Mesendoderm (in vitro differentiated cells): ENCODE measurements at regions not wholly inside any gene's neighbourhood (a gene's known extent, or its start where the extent isn't known, plus 50 kb on each side); places are given as distances from the start of the nearest gene placed in this dataset.

Source experiments
- DNase-seq: peaks from one replicate; pipeline ENCODE4 v3.0.0; 2013
- H2AK5ac ChIP-seq: 2 replicates; pipeline ENCODE4 v1.6.1; 2013; ENCODE audit warnings: low read length, inconsistent platforms
- H2BK120ac ChIP-seq: 2 replicates; pipeline ENCODE4 v1.6.1; 2013; ENCODE audit warnings: low read depth, mild to moderate bottlenecking, low read length, moderate library complexity, mixed read lengths
- H2BK15ac ChIP-seq: replicated peaks from 2 replicates; pipeline ENCODE4 v1.6.1; 2013; ENCODE audit warnings: low read depth, mild to moderate bottlenecking, moderate library complexity
- H2BK5ac ChIP-seq: 2 replicates; pipeline ENCODE4 v1.6.1; 2013; ENCODE audit warnings: low read length, inconsistent platforms
- H3K18ac ChIP-seq: 2 replicates; pipeline ENCODE4 v1.6.1; 2013; ENCODE audit warnings: mild to moderate bottlenecking, low read length, mixed read lengths
- H3K23ac ChIP-seq: one replicate; pipeline ENCODE4 v1.6.1; 2013; ENCODE audit warnings: low read length
- H3K27ac ChIP-seq: 2 replicates; pipeline ENCODE4 v1.5.1; 2013; ENCODE audit warnings: low read depth, mild to moderate bottlenecking, inconsistent platforms, low read length, moderate library complexity
- H3K27me3 ChIP-seq: 2 replicates; pipeline ENCODE4 v1.6.1; 2013; ENCODE audit warnings: low read length, control low read depth, mild to moderate bottlenecking, inconsistent platforms; ENCODE audit not compliant: insufficient read depth, poor library complexity
- H3K36me3 ChIP-seq: 2 replicates; pipeline ENCODE4 v1.6.1; 2013; ENCODE audit warnings: low read length, inconsistent platforms; ENCODE audit not compliant: control insufficient read depth, insufficient read depth
- H3K4ac ChIP-seq: one replicate; pipeline ENCODE4 v1.6.1; 2013; ENCODE audit warnings: low read depth, mild to moderate bottlenecking, low read length, moderate library complexity
- H3K4me1 ChIP-seq: 2 replicates; pipeline ENCODE4 v1.6.1; 2013; ENCODE audit warnings: low read depth, low read length, inconsistent platforms; ENCODE audit not compliant: control insufficient read depth
- H3K4me2 ChIP-seq: 2 replicates; pipeline ENCODE4 v1.6.1; 2013; ENCODE audit warnings: low read length
- H3K4me3 ChIP-seq: 2 replicates; pipeline ENCODE4 v1.5.1; 2013; ENCODE audit warnings: mild to moderate bottlenecking, low read length
- H3K56ac ChIP-seq: one replicate; pipeline ENCODE4 v1.6.1; 2013; ENCODE audit warnings: low read length
- H3K79me1 ChIP-seq: 2 replicates; pipeline ENCODE4 v1.6.1; 2013; ENCODE audit warnings: low read length, inconsistent platforms
- H3K79me2 ChIP-seq: 2 replicates; pipeline ENCODE4 v1.6.1; 2013; ENCODE audit warnings: mild to moderate bottlenecking, low read length; ENCODE audit not compliant: control insufficient read depth, insufficient read depth
- H3K9ac ChIP-seq: 2 replicates; pipeline ENCODE4 v1.6.1; 2013; ENCODE audit warnings: low read length, inconsistent platforms
- H4K5ac ChIP-seq: one replicate; pipeline ENCODE4 v1.6.1; 2013; ENCODE audit warnings: low read length
- H4K8ac ChIP-seq: one replicate; pipeline ENCODE4 v1.6.1; 2013; ENCODE audit warnings: low read depth, mild to moderate bottlenecking, control low read depth, low read length, moderate library complexity
- WGBS: extraction: QIAGEN DNeasy Blood & Tissue Kit; methylation state at CpG from one replicate; pipeline ENCODE4 v1.1.7; 2013; ENCODE audit warnings: low lambda C conversion rate, missing lambda C conversion rate; ENCODE audit not compliant: insufficient coverage; ENCODE audit errors: extremely low coverage; 5-methylcytosine and 5-hydroxymethylcytosine counted together

DNA sequence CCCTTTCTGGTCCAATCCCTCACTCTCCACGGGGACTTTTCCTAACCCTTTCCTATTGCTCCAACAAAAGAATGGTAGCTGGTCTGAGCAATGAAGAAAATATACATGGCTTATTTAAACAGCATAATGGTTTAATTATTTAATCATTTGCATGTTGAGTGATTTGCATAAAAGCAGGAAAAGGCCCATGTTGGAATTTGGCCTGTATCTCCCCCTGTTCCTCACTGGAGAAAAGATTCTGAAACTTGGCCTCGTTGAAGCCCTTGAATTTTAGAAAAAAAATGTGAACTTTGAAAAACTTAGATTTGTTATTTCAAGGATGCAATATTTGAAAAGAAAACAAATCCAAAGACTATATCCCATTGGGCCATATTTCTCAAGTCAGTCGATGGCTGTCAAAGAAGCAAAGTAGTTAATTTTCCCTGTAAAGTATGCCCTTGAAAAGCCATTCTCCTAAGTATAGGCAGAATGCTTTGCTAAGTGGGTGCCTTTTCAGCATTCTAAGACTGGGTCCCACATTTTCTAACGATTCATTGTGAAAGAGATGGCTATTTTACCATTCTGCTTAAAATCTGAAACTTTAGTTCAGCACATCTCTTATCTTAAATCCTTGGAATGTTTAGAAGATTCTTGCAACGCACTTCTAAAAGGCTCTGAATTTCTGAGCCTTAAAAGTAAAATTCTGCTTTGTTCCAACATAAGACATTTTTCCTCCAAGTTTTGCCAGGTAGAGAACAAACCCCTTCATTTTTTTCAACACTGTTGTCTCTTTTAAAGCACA, 428.8 kb downstream of the ARHGEF28 start:
- no CpG with 5 or more reads among the region's 5 CpGs for WGBS
- H3K4me3 ChIP-seq: no peak overlapping the region
- H3K4me2 ChIP-seq: no peak overlapping the region
- H2BK5ac ChIP-seq: peak overlapping the region; percentile 61
- H3K27me3 ChIP-seq: no peaks in the 10 kb centered on the region
- no peak overlapping the region for H4K5ac ChIP-seq
- H2BK120ac ChIP-seq: no peak overlapping the region
- H3K9ac ChIP-seq: peak overlapping the region; percentile 25
- no peak overlapping the region for H3K23ac ChIP-seq
- DNase-seq: no peak
- H2AK5ac ChIP-seq: no peak overlapping the region
- H3K79me2 ChIP-seq: no peaks in the 10 kb centered on the region
- H3K4ac ChIP-seq: peak overlapping the region; percentile 16
- H3K36me3 ChIP-seq: no peaks in the 10 kb centered on the region
- H2BK15ac ChIP-seq: peak overlapping the region; percentile 1
- H3K56ac ChIP-seq: peak overlapping the region; percentile 78
- H3K18ac ChIP-seq: peak overlapping the region; percentile 51
- H3K27ac ChIP-seq: no peak overlapping the region
- H3K4me1 ChIP-seq: peaks cover 17% of the 10 kb centered on the region
- no peaks in the 10 kb centered on the region for H3K79me1 ChIP-seq
- no peak overlapping the region for H4K8ac ChIP-seq

DNA sequence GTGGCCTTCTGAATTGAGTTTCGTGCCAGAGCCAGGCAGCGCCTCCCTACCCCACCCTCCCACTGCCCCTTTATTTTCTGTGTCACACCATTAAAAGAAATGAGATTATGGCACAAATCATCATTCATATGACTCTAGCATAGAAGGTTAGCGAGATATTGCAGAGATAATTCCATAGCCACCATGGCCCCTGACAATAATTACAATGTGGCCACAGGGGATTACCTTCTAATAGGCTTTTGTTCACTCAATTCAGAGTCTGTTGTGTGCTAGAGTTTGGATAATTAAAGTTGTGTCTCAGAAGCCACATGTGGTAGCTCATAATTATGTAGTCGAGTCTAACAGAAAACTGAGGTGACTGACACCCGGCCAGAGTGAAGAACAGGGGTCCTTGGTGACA, 428.1 kb downstream of the ARHGEF28 start:
- WGBS: no CpG with 5 or more reads among the region's 5 CpGs
- no peaks in the 10 kb centered on the region for H3K79me1 ChIP-seq
- no peak overlapping the region for H2BK120ac ChIP-seq
- no peak overlapping the region for H3K9ac ChIP-seq
- H3K4ac ChIP-seq: peak overlapping the region; percentile 16
- no peaks in the 10 kb centered on the region for H3K79me2 ChIP-seq
- no peaks in the 10 kb centered on the region for H3K36me3 ChIP-seq
- no peak overlapping the region for H3K23ac ChIP-seq
- peak overlapping the region; percentile 80 for H3K18ac ChIP-seq
- no peak overlapping the region for H4K5ac ChIP-seq
- no peaks in the 10 kb centered on the region for H3K27me3 ChIP-seq
- H3K27ac ChIP-seq: peak overlapping the region; percentile 17
- H4K8ac ChIP-seq: no peak overlapping the region
- no peak overlapping the region for H3K4me2 ChIP-seq
- peak overlapping the region; percentile 38 for H3K56ac ChIP-seq
- H2BK5ac ChIP-seq: no peak overlapping the region
- DNase-seq: peak; percentile 24
- H2BK15ac ChIP-seq: no peak overlapping the region
- H3K4me3 ChIP-seq: no peak overlapping the region
- H3K4me1 ChIP-seq: peaks cover 17% of the 10 kb centered on the region
- H2AK5ac ChIP-seq: no peak overlapping the region

GRCh38 chr5:74052441-74053221, 426.6 kb downstream of the ARHGEF28 start:
- Histone ChIP-seq H3K4me2 (no peak overlapping the region), H3K27ac (no peak overlapping the region), H3K79me1 (no peaks in the 10 kb centered on the region), H3K9ac (no peak overlapping the region), H3K4me3 (no peak overlapping the region), H3K27me3 (no peaks in the 10 kb centered on the region), H3K56ac (no peak overlapping the region), H3K36me3 (no peaks in the 10 kb centered on the region), H4K5ac (no peak overlapping the region), H3K4me1 (peaks cover 17% of the 10 kb centered on the region), H2BK15ac (peak overlapping the region; percentile 19), H3K4ac (no peak overlapping the region), H2AK5ac (no peak overlapping the region), H3K79me2 (no peaks in the 10 kb centered on the region), H3K23ac (no peak overlapping the region), H2BK5ac (no peak overlapping the region), H3K18ac (no peak overlapping the region), H4K8ac (no peak overlapping the region), H2BK120ac (no peak overlapping the region)
- no CpG with 5 or more reads among the region's 7 CpGs for WGBS
- no peak for DNase-seq

- H3K4me2 ChIP-seq: no peak overlapping the region
- no peak overlapping the region for H3K56ac ChIP-seq
- H2AK5ac ChIP-seq: no peak overlapping the region
- no peak for DNase-seq
- no peaks in the 10 kb centered on the region for H3K79me2 ChIP-seq
- H2BK15ac ChIP-seq: no peak overlapping the region
- H3K27ac ChIP-seq: no peak overlapping the region
- H3K23ac ChIP-seq: no peak overlapping the region
- H3K18ac ChIP-seq: no peak overlapping the region
- no peak overlapping the region for H4K5ac ChIP-seq
- no peak overlapping the region for H2BK5ac ChIP-seq
- no peak overlapping the region for H2BK120ac ChIP-seq
- H3K79me1 ChIP-seq: no peaks in the 10 kb centered on the region
- no peak overlapping the region for H3K4me3 ChIP-seq
- H3K36me3 ChIP-seq: no peaks in the 10 kb centered on the region
- H3K27me3 ChIP-seq: no peaks in the 10 kb centered on the region
- H3K4ac ChIP-seq: no peak overlapping the region
- no peak overlapping the region for H3K9ac ChIP-seq
- peaks cover 15% of the 10 kb centered on the region for H3K4me1 ChIP-seq
- WGBS: no CpG with 5 or more reads among the region's 2 CpGs
- H4K8ac ChIP-seq: no peak overlapping the region
These were observed 425.1 kb downstream of the ARHGEF28 start for GRCh38 chr5:74051076-74051475.

- Histone ChIP-seq H3K36me3 (no peaks in the 10 kb centered on the region), H2AK5ac (no peak overlapping the region), H3K4me1 (no peaks in the 10 kb centered on the region), H3K79me2 (no peaks in the 10 kb centered on the region), H3K4me2 (no peak overlapping the region), H3K9ac (no peak overlapping the region), H2BK120ac (no peak overlapping the region), H4K8ac (no peak overlapping the region), H3K4ac (no peak overlapping the region), H3K79me1 (no peaks in the 10 kb centered on the region), H2BK15ac (no peak overlapping the region), H3K56ac (no peak overlapping the region), H4K5ac (no peak overlapping the region), H3K27me3 (no peaks in the 10 kb centered on the region), H3K4me3 (no peak overlapping the region), H3K23ac (no peak overlapping the region), H2BK5ac (no peak overlapping the region), H3K27ac (no peak overlapping the region), H3K18ac (no peak overlapping the region)
- no CpG with 5 or more reads among the region's 5 CpGs for WGBS
- no peak for DNase-seq
These were observed 418.9 kb downstream of the ARHGEF28 start for GRCh38 chr5:74044936-74045335.
